Bronchial epithelial cell (primary cell): ENCODE measurements at regions not wholly inside any gene's neighbourhood (a gene's known extent, or its start where the extent isn't known, plus 50 kb on each side); places are given as distances from the start of the nearest gene placed in this dataset.

Source experiments
- DNase-seq: peaks from one replicate; pipeline ENCODE4 v3.0.0-alpha.2; 2010; ENCODE audit warnings: low read depth
- FAIRE-seq: peaks from 2 replicates; lab custom pipeline; 2011; peaks lifted over from hg19 to GRCh38; lab: Jason Lieb, UNC
- H3K27me3 ChIP-seq: 2 replicates; pipeline ENCODE4 v1.5.1; 2011; ENCODE audit warnings: low read length; ENCODE audit not compliant: control insufficient read depth, insufficient read depth
- H3K36me3 ChIP-seq: 2 replicates; pipeline ENCODE4 v1.5.1; 2011; ENCODE audit warnings: low read length; ENCODE audit not compliant: control insufficient read depth, insufficient read depth
- H3K4me3 ChIP-seq: 2 replicates; pipeline ENCODE4 v1.5.1; 2011; ENCODE audit warnings: mild to moderate bottlenecking, low read depth, low read length, control low read depth
- CTCF ChIP-seq: IDR thresholded peaks from 2 replicates; pipeline ENCODE4 v1.5.1; 2011; ENCODE audit warnings: mild to moderate bottlenecking, moderate library complexity, low read length, control low read depth, inconsistent platforms; ENCODE audit not compliant: insufficient read depth, severe bottlenecking

- Histone ChIP-seq H3K36me3 (no peaks in the 10 kb centered on the region), H3K4me3 (no peak overlapping the region), H3K27me3 (no peaks in the 10 kb centered on the region)
- FAIRE-seq, result no peak
- no peak for DNase-seq
- no peak for TF ChIP-seq CTCF
Observed at GRCh38 chr9:115923410-115923809, 230.2 kb upstream of the PAPPA start.

- Histone ChIP-seq H3K27me3 (no peaks in the 10 kb centered on the region), H3K4me3 (no peak overlapping the region), H3K36me3 (no peaks in the 10 kb centered on the region)
- no peak for TF ChIP-seq CTCF
- FAIRE-seq (no peak), DNase-seq (no peak)
Observed at GRCh38 chr9:115923903-115924668, 229.5 kb upstream of the PAPPA start.

GRCh38 chr9:115924669-115924987 is 229.0 kb upstream of the PAPPA start:
- H3K36me3 ChIP-seq, result no peaks in the 10 kb centered on the region
- H3K4me3 ChIP-seq, result no peak overlapping the region
- no peak for DNase-seq
- no peak for FAIRE-seq
- no peak for TF ChIP-seq CTCF
- no peaks in the 10 kb centered on the region for H3K27me3 ChIP-seq

- Histone ChIP-seq H3K27me3 (no peaks in the 10 kb centered on the region), H3K36me3 (no peaks in the 10 kb centered on the region), H3K4me3 (no peak overlapping the region)
- no peak for DNase-seq
- no peak for FAIRE-seq
- no peak for TF ChIP-seq CTCF
Observed at GRCh38 chr9:115925424-115925823, 228.2 kb upstream of the PAPPA start.

- no peak for FAIRE-seq
- TF ChIP-seq CTCF, result no peak
- Histone ChIP-seq H3K4me3 (no peak overlapping the region), H3K27me3 (no peaks in the 10 kb centered on the region), H3K36me3 (no peaks in the 10 kb centered on the region)
- DNase-seq, result peak; percentile 20
Observed at GRCh38 chr9:115930472-115930871, 223.1 kb upstream of the PAPPA start.

- no peaks in the 10 kb centered on the region for H3K27me3 ChIP-seq
- H3K4me3 ChIP-seq, result no peak overlapping the region
- no peak for TF ChIP-seq CTCF
- H3K36me3 ChIP-seq, result no peaks in the 10 kb centered on the region
- no peak for DNase-seq
- no peak for FAIRE-seq
Observed at GRCh38 chr9:115938479-115938878, 215.1 kb upstream of the PAPPA start.
